GM19035 (cell line): ENCODE measurements at regions not wholly inside any gene's neighbourhood (a gene's known extent, or its start where the extent isn't known, plus 50 kb on each side); places are given as distances from the start of the nearest gene placed in this dataset.

Experiments
- ATAC-seq: cut with Tn5 transposase; IDR thresholded peaks from one replicate; pipeline ENCODE4 v1.9.1; 2021; ENCODE audit not compliant: unreplicated experiment

GRCh38 chr20:24203526-24204183 is 215.1 kb upstream of the GGTLC1 start:
- no peak for ATAC-seq

- ATAC-seq: no peak
These were observed 210.9 kb upstream of the GGTLC1 start for GRCh38 chr20:24199501-24199900.

GRCh38 chr20:24194143-24194542 is 205.6 kb upstream of the GGTLC1 start:
- ATAC-seq: no peak

GRCh38 chr20:24190905-24191304 is 202.3 kb upstream of the GGTLC1 start:
- no peak for ATAC-seq

- no peak for ATAC-seq
These were observed 197.2 kb upstream of the GGTLC1 start for GRCh38 chr20:24185791-24186190.

- no peak for ATAC-seq
These were observed 192.6 kb upstream of the GGTLC1 start for GRCh38 chr20:24181151-24181550.

- ATAC-seq: no peak
These were observed 180.7 kb upstream of the GGTLC1 start for GRCh38 chr20:24169256-24169655.

- no peak for ATAC-seq
These were observed 177.8 kb upstream of the GGTLC1 start for GRCh38 chr20:24166412-24166811.

- no peak for ATAC-seq
These were observed 177.5 kb upstream of the GGTLC1 start for GRCh38 chr20:24166123-24166381.

GRCh38 chr20:24165301-24166122 is 176.9 kb upstream of the GGTLC1 start:
- ATAC-seq: no peak

- ATAC-seq: no peak
These were observed 175.8 kb upstream of the GGTLC1 start for GRCh38 chr20:24164360-24164759.

- no peak for ATAC-seq
These were observed 174.9 kb upstream of the GGTLC1 start for GRCh38 chr20:24163506-24163905.

GRCh38 chr20:24160563-24161281 is 172.1 kb upstream of the GGTLC1 start:
- no peak for ATAC-seq

- ATAC-seq: no peak
These were observed 169.7 kb upstream of the GGTLC1 start for GRCh38 chr20:24158281-24158680.

GRCh38 chr20:24157213-24157612 is 168.6 kb upstream of the GGTLC1 start:
- no peak for ATAC-seq

- ATAC-seq: no peak
These were observed 164.8 kb upstream of the GGTLC1 start for GRCh38 chr20:24153101-24154040.

GRCh38 chr20:24151621-24152294 is 163.2 kb upstream of the GGTLC1 start:
- ATAC-seq: no peak

- ATAC-seq: no peak
These were observed 161.8 kb upstream of the GGTLC1 start for GRCh38 chr20:24150406-24150805.

- ATAC-seq: no peak
These were observed 161.3 kb upstream of the GGTLC1 start for GRCh38 chr20:24149881-24150307.

- ATAC-seq: no peak
These were observed 160.6 kb upstream of the GGTLC1 start for GRCh38 chr20:24149175-24149574.
